VCaP (cell line): ENCODE measurements at regions not wholly inside any gene's neighbourhood (a gene's known extent, or its start where the extent isn't known, plus 50 kb on each side); places are given as distances from the start of the nearest gene placed in this dataset.

Experiments used
- H3K27ac ChIP-seq: fragments of 450-650 bp; 2 replicates; pipeline ENCODE4 v1.5.1; 2017
- CTCF ChIP-seq: fragments of 450-650 bp; conservative IDR thresholded peaks from 2 replicates; pipeline ENCODE4 v1.5.1; 2017; ENCODE audit warnings: mild to moderate bottlenecking, moderate library complexity

DNA sequence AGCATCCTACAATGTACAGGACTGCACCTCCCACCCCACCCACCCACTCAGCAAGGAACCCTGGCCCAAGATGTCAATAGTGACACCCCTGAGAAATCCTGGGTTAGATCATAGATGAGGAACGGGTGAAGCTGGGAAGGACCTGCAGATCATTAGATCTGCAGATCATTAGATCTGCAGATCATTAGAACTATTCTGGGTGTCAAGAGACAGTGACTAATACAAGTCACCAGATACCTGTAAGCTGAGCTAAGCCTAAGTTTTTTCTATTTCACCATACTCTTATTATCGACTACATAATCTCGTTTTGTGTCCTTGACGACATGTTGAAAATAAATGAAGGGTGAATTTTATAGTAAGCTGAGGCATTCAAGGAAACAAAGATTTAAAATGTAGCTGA lies 325.7 kb downstream of the DUSP10 start:
- H3K27ac ChIP-seq, result no peak overlapping the region
- TF ChIP-seq CTCF, result no peak

DNA sequence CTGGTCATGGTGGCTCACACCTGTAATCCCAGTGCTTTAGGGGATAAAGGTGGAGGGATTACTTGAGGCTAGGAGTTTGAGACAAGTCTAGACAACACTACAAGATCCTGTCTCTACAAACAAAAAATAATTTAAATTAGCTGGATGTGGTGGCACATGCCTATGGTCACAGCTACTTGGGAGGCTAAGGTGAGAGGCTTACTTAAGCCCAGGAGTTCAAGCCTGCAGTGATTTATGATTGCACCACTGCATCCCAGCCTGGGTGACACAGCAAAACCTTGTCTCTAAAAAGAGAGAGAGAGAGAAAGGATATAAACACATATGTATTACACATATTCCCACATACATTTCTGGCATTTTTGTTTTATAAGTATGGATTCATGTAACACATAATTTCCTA lies 325.2 kb downstream of the DUSP10 start:
- no peak for TF ChIP-seq CTCF

DNA sequence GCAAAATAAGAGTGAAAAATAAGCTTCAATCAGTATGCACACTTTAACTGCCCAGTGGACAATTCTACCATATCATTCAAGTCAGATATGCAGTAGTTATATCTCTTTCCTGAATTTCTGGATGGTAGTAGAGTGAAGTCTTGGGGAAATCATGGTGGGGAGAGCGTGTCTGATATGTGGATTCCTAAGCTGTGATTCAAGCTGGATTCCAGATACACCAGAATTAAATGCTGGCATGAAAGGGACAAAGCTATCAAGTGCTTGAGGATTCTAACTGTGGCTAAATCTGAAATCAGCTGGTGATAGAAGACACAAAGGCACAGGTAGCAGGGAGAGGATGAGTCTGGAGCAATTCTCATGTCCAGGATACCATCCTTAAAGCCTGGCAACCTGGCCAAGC lies 323.5 kb downstream of the DUSP10 start:
- H3K27ac ChIP-seq, result no peak overlapping the region
- no peak for TF ChIP-seq CTCF

More for the DNA sequence above, 325.2 kb downstream of the DUSP10 start:
- no peak overlapping the region for H3K27ac ChIP-seq

DNA sequence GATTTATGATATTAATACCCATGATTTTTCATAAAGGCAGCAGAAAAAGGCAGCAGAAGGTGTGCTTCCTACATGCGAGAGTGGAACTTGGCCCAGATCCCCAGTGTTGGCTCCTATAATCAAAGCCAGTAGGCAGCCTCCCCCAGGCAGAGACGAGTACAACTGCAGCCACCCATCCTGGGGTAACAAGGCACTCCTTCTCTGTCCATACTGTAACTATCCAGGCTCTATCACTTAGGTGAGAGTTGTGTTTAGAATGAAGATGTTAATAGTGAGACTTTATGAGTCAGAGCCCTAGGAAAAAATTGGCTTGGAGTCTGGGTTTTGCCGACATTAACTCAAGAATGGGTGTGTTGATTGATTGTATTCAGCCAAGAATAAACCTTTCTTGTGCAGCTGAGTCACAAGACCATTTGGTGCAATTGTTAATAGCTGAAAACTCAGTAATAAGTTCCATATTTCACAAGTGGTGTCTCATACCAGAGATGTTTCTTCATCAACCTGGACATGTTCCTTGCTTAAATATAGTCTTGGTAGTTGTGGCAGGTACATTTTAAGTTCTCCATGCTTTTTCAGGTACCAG lies 322.3 kb downstream of the DUSP10 start:
- TF ChIP-seq CTCF, result no peak
- H3K27ac ChIP-seq, result no peak overlapping the region

DNA sequence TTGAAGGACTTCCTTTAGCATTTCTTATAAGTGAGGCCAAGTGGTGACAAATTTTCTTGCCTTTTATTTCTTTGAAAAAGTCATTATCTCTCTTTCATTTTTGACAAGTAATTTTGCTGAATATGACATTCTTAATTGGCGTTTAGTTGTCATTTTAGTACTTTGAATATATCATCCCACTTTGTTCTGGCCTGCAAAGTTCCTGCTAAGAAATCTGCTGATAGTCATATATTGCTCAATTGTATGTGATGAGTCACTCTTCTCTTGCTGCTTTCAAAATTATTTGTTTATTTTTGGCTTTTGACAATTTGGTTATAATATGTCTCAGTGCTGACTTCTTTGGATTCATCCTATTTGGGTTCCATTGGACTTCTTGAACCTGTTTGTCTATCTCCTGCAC lies 312.6 kb downstream of the DUSP10 start:
- H3K27ac ChIP-seq, result no peak overlapping the region
- TF ChIP-seq CTCF, result no peak

GRCh38 chr1:221430152-221430960 lies 311.5 kb downstream of the DUSP10 start:
- TF ChIP-seq CTCF, result no peak
- no peak overlapping the region for H3K27ac ChIP-seq

DNA sequence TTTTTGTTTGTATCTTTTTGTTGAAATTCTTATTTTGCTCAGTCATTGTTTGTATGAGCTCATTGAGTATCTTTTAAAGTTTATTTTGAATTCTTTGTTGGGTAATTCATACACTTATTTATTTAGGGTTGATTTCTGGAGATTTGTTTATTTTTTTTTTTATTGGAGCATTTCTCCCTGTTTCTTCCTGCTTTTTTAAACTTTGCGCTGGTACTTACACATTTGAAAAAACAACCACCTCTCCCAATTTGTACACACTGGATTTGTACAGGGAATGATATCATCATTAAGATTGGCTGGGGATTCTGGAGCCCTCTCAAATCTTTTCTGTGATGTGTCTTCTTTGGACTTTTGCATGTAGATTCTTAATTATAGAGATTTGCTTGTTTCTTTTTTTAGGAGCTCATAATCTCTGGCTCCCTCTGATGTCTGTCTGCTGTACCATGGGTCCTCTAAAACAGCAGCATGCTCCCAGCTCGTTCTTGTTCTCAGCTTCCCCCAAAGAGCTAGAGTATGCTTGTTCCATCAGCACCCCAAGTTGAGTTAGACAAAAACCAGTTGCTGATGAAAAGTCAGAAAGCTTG lies 310.7 kb downstream of the DUSP10 start:
- peak; percentile 65 for TF ChIP-seq CTCF
- no peak overlapping the region for H3K27ac ChIP-seq
